ENCODE measurements at regions not wholly inside any gene's neighbourhood (a gene's known extent, or its start where the extent isn't known, plus 50 kb on each side); places are given as distances from the start of the nearest gene placed in this dataset.
"Not testable (repeated sequence)": the region's sequence is repeated elsewhere in the genome, so short reads cannot be mapped to it uniquely, and the experiment has no call there.

GRCh38 chr2:82340578-82341053 is 2036.1 kb upstream of the LRRTM1 start:
- DNase-seq = no peak
- Mint-ChIP-seq H3K9me3 (peaks cover 2% of the 10 kb centered on the region), H3K36me3 (no peaks in the 10 kb centered on the region), H3K27me3 (no peaks in the 10 kb centered on the region), H3K4me3 (no peak overlapping the region), H3K4me1 (no peaks in the 10 kb centered on the region), H3K27ac (no peak overlapping the region)
- CTCF ChIA-PET = no interaction called here

GRCh38 chr2:82339805-82340204 is 2035.3 kb upstream of the LRRTM1 start:
- Mint-ChIP-seq H3K36me3 (no peaks in the 10 kb centered on the region), H3K4me1 (no peaks in the 10 kb centered on the region), H3K4me3 (no peak overlapping the region), H3K9me3 (peaks cover 2% of the 10 kb centered on the region), H3K27me3 (no peaks in the 10 kb centered on the region), H3K27ac (no peak overlapping the region)
- CTCF ChIA-PET = no interaction called here
- DNase-seq = no peak

GRCh38 chr2:82333697-82334096 is 2029.1 kb upstream of the LRRTM1 start:
- CTCF ChIA-PET = no interaction called here
- DNase-seq = no peak
- H3K36me3 Mint-ChIP-seq = no peaks in the 10 kb centered on the region
- no peak overlapping the region for H3K27ac Mint-ChIP-seq
- H3K27me3 Mint-ChIP-seq = no peaks in the 10 kb centered on the region
- no peaks in the 10 kb centered on the region for H3K9me3 Mint-ChIP-seq
- H3K4me3 Mint-ChIP-seq = no peak overlapping the region
- no peaks in the 10 kb centered on the region for H3K4me1 Mint-ChIP-seq

GRCh38 chr2:82330155-82330554 is 2025.6 kb upstream of the LRRTM1 start:
- Mint-ChIP-seq H3K4me3 (no peak overlapping the region), H3K36me3 (no peaks in the 10 kb centered on the region), H3K27ac (no peak overlapping the region), H3K27me3 (no peaks in the 10 kb centered on the region), H3K9me3 (peaks cover 16% of the 10 kb centered on the region), H3K4me1 (no peaks in the 10 kb centered on the region)
- DNase-seq = no peak
- CTCF ChIA-PET = no interaction called here

- H3K27ac Mint-ChIP-seq, H3K4me3 Mint-ChIP-seq, H3K27me3 Mint-ChIP-seq, DNase-seq, H3K36me3 Mint-ChIP-seq, CTCF ChIA-PET, H3K4me1 Mint-ChIP-seq: not testable (repeated sequence)
- peaks cover 19% of the 10 kb centered on the region for H3K9me3 Mint-ChIP-seq
Observed at GRCh38 chr2:82326180-82326767, 2021.7 kb upstream of the LRRTM1 start.

GRCh38 chr2:82320296-82320695 is 2015.7 kb upstream of the LRRTM1 start:
- no peak for DNase-seq
- peaks cover 8% of the 10 kb centered on the region for H3K9me3 Mint-ChIP-seq
- no peaks in the 10 kb centered on the region for H3K27me3 Mint-ChIP-seq
- no peaks in the 10 kb centered on the region for H3K36me3 Mint-ChIP-seq
- H3K27ac Mint-ChIP-seq = no peak overlapping the region
- CTCF ChIA-PET = no interaction called here
- H3K4me3 Mint-ChIP-seq = no peak overlapping the region
- no peaks in the 10 kb centered on the region for H3K4me1 Mint-ChIP-seq

GRCh38 chr2:82317012-82317411 is 2012.5 kb upstream of the LRRTM1 start:
- H3K4me1 Mint-ChIP-seq = no peaks in the 10 kb centered on the region
- H3K27ac Mint-ChIP-seq = no peak overlapping the region
- H3K27me3 Mint-ChIP-seq = no peaks in the 10 kb centered on the region
- H3K36me3 Mint-ChIP-seq = no peaks in the 10 kb centered on the region
- H3K4me3 Mint-ChIP-seq = no peak overlapping the region
- DNase-seq = no peak
- CTCF ChIA-PET = no interaction called here
- H3K9me3 Mint-ChIP-seq = peaks cover 4% of the 10 kb centered on the region

GRCh38 chr2:82316586-82316985 is 2012.0 kb upstream of the LRRTM1 start:
- no peak for DNase-seq
- no peaks in the 10 kb centered on the region for H3K27me3 Mint-ChIP-seq

GRCh38 chr2:82314836-82315472 is 2010.4 kb upstream of the LRRTM1 start:
- CTCF ChIA-PET = no interaction called here
- Mint-ChIP-seq H3K27ac (no peak overlapping the region), H3K4me1 (no peaks in the 10 kb centered on the region), H3K27me3 (no peaks in the 10 kb centered on the region), H3K4me3 (no peak overlapping the region), H3K9me3 (peaks cover 4% of the 10 kb centered on the region), H3K36me3 (no peaks in the 10 kb centered on the region)
- no peak for DNase-seq

More at GRCh38 chr2:82316586-82316985, 2012.0 kb upstream of the LRRTM1 start:
- Mint-ChIP-seq H3K4me3 (no peak overlapping the region), H3K9me3 (peaks cover 4% of the 10 kb centered on the region), H3K36me3 (no peaks in the 10 kb centered on the region), H3K27ac (no peak overlapping the region), H3K4me1 (no peaks in the 10 kb centered on the region)
- CTCF ChIA-PET = no interaction called here

GRCh38 chr2:82307511-82307910 is 2003.0 kb upstream of the LRRTM1 start:
- CTCF ChIA-PET = no interaction called here
- H3K9me3 Mint-ChIP-seq = peaks cover 11% of the 10 kb centered on the region
- H3K4me3 Mint-ChIP-seq = no peak overlapping the region
- no peak for DNase-seq
- H3K27me3 Mint-ChIP-seq = no peaks in the 10 kb centered on the region
- H3K4me1 Mint-ChIP-seq = no peaks in the 10 kb centered on the region
- H3K36me3 Mint-ChIP-seq = no peaks in the 10 kb centered on the region
- no peak overlapping the region for H3K27ac Mint-ChIP-seq

- Mint-ChIP-seq H3K27ac (no peak overlapping the region), H3K27me3 (no peaks in the 10 kb centered on the region), H3K4me3 (no peak overlapping the region), H3K4me1 (no peaks in the 10 kb centered on the region), H3K9me3 (peaks cover 13% of the 10 kb centered on the region), H3K36me3 (no peaks in the 10 kb centered on the region)
- no peak for DNase-seq
- CTCF ChIA-PET = interaction anchor here (0.5 kb wide), 1 partner anchor 813 kb away, joined by 3 read pairs; no protein-coding TSS in a partner anchor
Observed at GRCh38 chr2:82301506-82301905, 1997.0 kb upstream of the LRRTM1 start.

GRCh38 chr2:82289446-82289845 is 1984.9 kb upstream of the LRRTM1 start:
- Mint-ChIP-seq H3K4me3 (no peak overlapping the region), H3K4me1 (no peaks in the 10 kb centered on the region), H3K27ac (no peak overlapping the region), H3K27me3 (no peaks in the 10 kb centered on the region), H3K9me3 (peaks cover 9% of the 10 kb centered on the region), H3K36me3 (no peaks in the 10 kb centered on the region)
- no peak for DNase-seq
- CTCF ChIA-PET = no interaction called here

- no peak for DNase-seq
- CTCF ChIA-PET = no interaction called here
- Mint-ChIP-seq H3K27me3 (no peaks in the 10 kb centered on the region), H3K9me3 (peaks cover 10% of the 10 kb centered on the region), H3K4me1 (no peaks in the 10 kb centered on the region), H3K27ac (no peak overlapping the region), H3K4me3 (no peak overlapping the region), H3K36me3 (no peaks in the 10 kb centered on the region)
Observed at GRCh38 chr2:82283075-82283474, 1978.5 kb upstream of the LRRTM1 start.

- Mint-ChIP-seq H3K9me3 (peaks cover 6% of the 10 kb centered on the region), H3K27ac (no peak overlapping the region), H3K27me3 (no peaks in the 10 kb centered on the region), H3K4me1 (no peaks in the 10 kb centered on the region), H3K4me3 (no peak overlapping the region), H3K36me3 (no peaks in the 10 kb centered on the region)
- CTCF ChIA-PET = no interaction called here
- no peak for DNase-seq
Observed at GRCh38 chr2:82282111-82282882, 1977.7 kb upstream of the LRRTM1 start.

- CTCF ChIA-PET = no interaction called here
- H3K4me3 Mint-ChIP-seq = no peak overlapping the region
- H3K9me3 Mint-ChIP-seq = peaks cover 10% of the 10 kb centered on the region
- H3K27me3 Mint-ChIP-seq = no peaks in the 10 kb centered on the region
- no peak for DNase-seq
- no peak overlapping the region for H3K27ac Mint-ChIP-seq
- H3K36me3 Mint-ChIP-seq = no peaks in the 10 kb centered on the region
- H3K4me1 Mint-ChIP-seq = no peaks in the 10 kb centered on the region
Observed at GRCh38 chr2:82279367-82279766, 1974.8 kb upstream of the LRRTM1 start.
